Epithelial cell of prostate (primary cell): ENCODE measurements at regions not wholly inside any gene's neighbourhood (a gene's known extent, or its start where the extent isn't known, plus 50 kb on each side); places are given as distances from the start of the nearest gene placed in this dataset.

Experiments used
- DNase-seq: peaks from one replicate; pipeline ENCODE4 v3.0.0-alpha.2; 2011; ENCODE audit warnings: low read depth, low spot score
- H3K27ac ChIP-seq: fragments of 450-650 bp; 2 replicates; pipeline ENCODE4 v1.5.1; 2017; ENCODE audit warnings: mild to moderate bottlenecking

DNA sequence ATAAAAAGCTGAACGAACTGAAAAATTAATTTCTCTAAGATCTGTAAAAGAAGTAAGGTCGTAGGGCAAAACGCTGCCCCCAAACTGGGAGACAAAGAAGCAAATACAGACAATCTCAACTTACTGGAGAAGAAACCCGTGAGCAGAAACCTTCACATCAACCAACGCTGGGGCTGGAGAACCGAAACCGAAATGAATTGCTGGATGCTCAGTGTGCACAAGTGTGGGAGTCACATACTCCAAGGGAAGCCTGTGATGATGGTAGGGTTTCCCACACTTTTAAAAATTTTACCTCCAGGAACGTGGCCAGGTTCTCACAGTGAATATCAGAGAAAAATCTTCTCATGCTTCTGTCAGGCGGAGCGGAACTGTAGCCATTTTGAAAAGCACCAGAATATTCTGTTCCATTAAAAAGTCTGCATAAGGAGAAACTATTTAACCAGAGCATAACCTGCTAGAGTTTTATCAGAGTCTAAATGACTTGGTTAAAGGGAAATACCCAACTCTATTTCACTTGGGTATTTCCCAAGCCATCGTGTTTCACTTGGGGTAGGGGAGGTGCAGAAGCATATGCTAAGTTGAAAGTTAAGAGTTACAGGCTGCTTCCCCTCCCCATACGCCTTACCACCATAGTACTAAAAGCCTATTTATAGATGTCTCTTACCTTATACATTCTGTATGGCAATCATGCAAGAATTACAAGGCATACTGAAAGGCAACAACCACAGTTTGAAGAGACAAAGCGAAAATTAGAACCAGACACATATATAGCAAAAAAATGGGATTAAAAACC, 110.5 kb upstream of the SLITRK1 start:
- H3K27ac ChIP-seq, result no peak overlapping the region
- DNase-seq, result no peak

- H3K27ac ChIP-seq, result no peak overlapping the region
- DNase-seq, result no peak
These were observed 105.1 kb upstream of the SLITRK1 start for GRCh38 chr13:83987394-83987793.

DNA sequence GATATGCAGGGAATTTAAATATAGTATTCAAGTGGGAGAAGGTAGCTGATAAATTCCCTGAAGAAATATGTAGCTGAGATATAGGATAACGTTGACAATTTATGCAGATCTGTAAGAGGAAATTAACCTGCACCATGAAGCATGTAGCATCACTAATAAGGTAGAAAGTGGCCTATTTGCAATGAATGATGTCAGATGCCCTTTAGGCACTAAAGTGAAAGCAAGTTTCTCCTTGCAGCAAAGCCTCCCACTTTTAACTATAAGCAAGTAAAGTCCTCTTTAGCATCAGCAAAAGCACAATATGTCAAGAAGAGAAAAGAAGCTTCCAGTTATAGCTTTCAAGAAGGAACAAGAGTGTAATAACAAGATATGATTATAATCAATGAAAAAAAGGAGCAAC, 102.5 kb upstream of the SLITRK1 start:
- H3K27ac ChIP-seq, result no peak overlapping the region
- DNase-seq, result no peak

DNA sequence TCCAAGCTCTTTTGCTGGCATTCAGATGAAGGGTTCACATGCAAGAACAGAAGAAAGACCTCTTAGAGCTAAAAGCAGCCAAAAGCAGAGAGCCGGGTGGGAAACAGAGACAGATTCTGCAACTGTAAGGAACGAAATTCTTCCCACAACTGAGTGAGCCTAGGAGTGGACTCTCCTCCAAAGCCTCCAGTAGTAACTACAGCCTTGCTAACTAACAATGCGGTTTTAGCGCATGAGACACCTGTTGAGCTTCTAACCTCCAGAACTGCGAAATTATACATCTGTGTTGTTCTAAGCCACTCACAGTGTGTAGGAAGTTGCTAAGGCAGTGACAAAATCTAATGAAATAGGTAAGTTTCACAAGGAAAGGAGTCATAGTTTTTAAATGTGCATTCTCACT, 98.1 kb upstream of the SLITRK1 start:
- no peak for DNase-seq
- no peak overlapping the region for H3K27ac ChIP-seq

- no peak overlapping the region for H3K27ac ChIP-seq
- DNase-seq, result no peak
These were observed 93.4 kb upstream of the SLITRK1 start for GRCh38 chr13:83975655-83976165.

- DNase-seq, result no peak
- H3K27ac ChIP-seq, result no peak overlapping the region
These were observed 76.3 kb upstream of the SLITRK1 start for GRCh38 chr13:83958531-83958930.

- H3K27ac ChIP-seq, result no peak overlapping the region
- DNase-seq, result no peak
These were observed 72.7 kb upstream of the SLITRK1 start for GRCh38 chr13:83955011-83955410.

DNA sequence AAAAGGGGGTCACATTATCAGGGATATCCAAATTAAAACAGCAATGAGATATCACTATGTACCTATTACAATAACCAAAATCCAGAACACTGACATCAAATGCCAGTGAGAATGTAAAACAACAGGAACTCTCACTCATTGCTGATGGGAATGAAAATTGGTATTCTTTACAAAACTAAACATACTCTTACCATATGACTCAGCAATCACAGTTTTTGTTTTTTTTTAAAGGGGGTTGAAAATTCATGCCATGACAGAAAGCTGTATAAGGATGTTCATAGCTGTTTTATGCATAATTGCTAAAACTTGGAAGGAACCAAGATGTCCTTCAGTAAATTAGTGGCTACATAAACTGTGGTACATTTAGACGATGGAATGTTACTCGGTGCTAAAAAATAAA, 71.6 kb upstream of the SLITRK1 start:
- DNase-seq, result no peak
- no peak overlapping the region for H3K27ac ChIP-seq

- DNase-seq, result no peak
- no peak overlapping the region for H3K27ac ChIP-seq
These were observed 68.0 kb upstream of the SLITRK1 start for GRCh38 chr13:83950293-83950692.

- no peak overlapping the region for H3K27ac ChIP-seq
- DNase-seq, result no peak
These were observed 61.4 kb upstream of the SLITRK1 start for GRCh38 chr13:83943530-83944279.

DNA sequence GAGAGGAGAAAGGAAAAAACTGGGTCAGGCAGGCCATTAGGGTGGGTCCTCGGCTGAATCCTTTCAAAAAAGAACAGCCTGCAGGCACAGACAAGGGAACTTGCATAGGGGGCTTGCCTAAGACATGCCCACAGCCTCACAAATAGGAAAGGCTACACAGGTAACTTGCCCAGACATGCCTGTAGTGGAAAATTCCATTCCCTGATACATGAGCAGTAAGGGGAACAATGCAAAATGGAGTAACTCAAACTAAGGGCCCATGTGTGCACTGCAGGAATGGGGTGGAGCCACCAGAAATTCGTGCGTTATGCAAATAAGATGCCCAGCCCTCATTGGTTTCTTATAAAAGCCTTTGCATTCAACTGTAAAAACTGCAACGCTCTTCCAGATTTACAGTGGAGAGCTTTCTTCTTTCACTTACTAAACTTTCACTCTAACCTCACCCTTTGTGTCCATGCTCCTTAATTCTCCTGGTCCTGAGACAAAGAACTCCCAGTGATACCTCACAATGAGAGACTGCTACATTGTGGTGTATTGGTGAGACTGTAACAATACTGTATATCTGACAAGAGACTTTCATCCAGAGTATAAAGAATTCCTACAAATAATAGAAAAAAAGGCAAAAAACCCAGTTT, 59.5 kb upstream of the SLITRK1 start:
- peak; percentile 65 for DNase-seq

GRCh38 chr13:83940742-83941141, 58.5 kb upstream of the SLITRK1 start:
- H3K27ac ChIP-seq, result peak overlapping the region; percentile 72
- DNase-seq, result peak; percentile 53

More for the DNA sequence above, 59.5 kb upstream of the SLITRK1 start:
- peak overlapping the region; percentile 72 for H3K27ac ChIP-seq

- no peak for DNase-seq
- H3K27ac ChIP-seq, result no peak overlapping the region
These were observed 55.3 kb upstream of the SLITRK1 start for GRCh38 chr13:83937579-83937978.

DNA sequence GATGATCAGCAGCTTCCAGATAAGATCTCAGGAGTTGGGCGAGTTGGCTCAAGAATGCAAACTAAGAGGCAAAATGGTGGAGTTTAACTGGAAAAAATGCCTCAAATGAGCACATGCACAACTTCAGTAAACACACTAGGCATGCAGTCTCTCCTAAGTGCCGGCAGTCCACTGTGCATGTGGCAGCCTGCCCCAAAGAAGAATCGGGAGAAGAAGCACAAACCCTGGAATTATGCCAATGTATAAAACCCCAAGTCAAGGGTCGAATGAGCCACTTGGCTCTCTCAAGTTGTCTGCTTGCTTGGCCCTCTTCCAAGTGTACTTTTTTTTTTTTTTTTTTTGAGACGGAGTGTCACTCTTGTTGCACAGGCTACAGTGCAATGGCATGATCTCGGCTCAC, 53.3 kb upstream of the SLITRK1 start:
- DNase-seq, result no peak
- H3K27ac ChIP-seq, result no peak overlapping the region
